CD4-positive, alpha-beta T cell treated with Interleukin-6 at 100 ng/mL for 8 hours (primary cell): ENCODE measurements at regions not wholly inside any gene's neighbourhood (a gene's known extent, or its start where the extent isn't known, plus 50 kb on each side); places are given as distances from the start of the nearest gene placed in this dataset.

Experiments
- DNase-seq: peaks from one replicate; pipeline ENCODE4 v3.0.0-alpha.2; 2020; ENCODE audit warnings: mixed read lengths, low spot score

DNA sequence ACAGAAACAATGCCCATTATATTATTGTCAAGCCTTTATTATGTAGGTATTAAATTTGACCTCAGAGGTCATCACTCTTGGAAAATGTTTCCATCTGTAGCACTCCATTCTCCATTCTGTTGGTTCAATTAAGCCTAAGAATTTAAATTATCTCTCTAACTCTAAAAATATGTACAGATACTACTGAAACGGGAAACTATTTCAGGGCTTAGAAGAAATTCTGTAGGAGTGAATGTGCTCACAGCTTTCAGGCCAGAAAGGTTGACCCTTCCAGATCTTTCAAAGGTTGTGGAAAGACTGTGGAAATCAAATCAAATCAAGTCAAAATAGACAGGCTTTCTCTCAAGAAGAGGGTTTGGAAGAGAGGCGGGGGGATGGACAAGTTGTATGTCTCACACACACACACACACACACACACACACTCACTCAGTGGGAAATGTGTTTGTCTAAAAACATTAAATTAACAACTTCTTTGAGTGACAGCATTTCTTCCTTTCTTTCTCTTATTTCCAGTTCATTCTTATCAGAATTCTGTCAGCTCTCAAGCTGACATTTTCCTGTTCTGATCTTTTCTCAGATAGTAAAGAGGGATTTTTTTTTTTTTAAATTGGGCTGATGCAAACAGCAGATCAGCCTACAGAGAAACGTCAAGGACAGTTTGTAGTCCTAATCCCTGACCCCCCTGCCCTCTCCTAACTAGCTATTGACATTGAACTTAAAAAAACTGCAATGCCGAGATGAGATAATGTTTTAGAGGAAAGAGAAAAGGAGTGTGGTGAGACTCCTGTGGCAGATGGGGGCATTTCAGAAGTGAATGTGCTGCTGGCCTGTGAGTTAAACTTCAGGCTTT lies 139.0 kb upstream of the ZFHX3 start:
- no peak for DNase-seq

DNA sequence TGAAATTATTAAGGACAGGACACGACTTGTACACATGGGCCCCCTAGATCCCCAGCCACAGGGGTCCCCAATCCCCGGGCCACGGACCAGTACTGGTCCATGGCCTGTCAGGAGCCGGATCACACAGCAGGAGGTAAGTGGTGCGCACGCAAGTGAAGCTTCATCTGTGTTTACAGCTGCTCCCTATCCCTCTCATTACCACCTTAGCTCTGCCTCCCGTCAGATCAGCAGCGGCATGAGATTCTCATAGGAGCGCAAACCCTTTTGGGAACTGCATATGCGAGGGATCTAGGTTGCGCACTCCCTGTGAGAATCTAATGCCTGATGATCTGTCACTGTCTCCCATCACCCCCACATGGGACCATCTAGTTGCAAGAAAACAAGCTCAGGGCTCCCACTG lies 137.8 kb upstream of the ZFHX3 start:
- no peak for DNase-seq

DNA sequence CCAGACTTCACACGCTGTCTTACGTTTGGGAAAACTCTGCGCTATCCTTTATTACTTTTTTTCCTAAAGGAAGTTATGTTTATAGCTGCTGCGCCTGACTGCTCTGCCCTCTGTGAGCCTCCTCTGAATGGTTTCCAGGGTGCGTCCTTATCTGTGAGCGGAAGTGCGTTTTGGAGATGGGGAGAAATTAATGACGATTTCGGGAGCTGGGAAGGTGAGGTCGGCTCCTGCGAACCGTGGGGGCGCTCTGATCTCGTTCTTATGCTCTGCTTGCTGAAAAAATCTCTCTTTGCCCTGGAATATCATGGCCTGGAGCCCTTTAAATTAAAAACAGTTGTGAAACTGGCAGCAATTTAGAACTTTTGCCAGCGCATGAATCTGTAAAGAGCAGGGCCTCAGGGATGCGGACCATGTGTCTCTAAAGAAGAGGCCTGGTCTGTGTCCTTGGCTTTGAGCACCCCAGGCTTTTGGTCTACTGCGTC lies 135.7 kb upstream of the ZFHX3 start:
- no peak for DNase-seq

DNA sequence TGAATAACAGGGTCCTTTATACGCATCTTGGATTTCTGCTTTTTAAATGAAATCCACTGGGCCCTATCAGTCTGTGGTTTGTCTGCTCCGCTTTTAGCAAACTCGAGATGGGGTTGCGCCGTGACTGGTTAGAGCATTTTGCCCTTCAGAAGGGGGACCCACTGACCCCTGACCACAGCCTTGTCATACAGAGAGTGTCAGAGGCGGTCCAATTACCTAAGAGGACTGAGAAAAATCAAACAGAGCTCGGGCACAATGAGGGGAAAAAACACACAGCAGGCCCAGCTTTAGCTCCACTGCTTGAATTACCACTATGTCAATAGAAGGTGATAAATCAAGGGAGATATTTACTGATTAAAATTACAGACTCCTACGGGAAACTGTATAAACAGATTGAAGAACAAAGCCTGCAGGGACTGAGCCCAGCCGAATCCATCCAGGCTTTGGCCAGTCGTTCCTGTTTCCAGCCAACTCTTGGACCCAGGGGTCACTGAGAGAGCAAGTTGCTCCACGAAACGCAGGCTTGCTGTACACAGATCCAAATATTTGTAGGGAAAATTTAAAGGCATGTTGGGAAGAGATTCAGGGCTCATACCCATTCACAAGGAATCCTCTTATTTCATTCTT lies 131.9 kb upstream of the ZFHX3 start:
- no peak for DNase-seq

GRCh38 chr16:73177729-73178295 lies 129.9 kb upstream of the ZFHX3 start:
- DNase-seq = no peak

- no peak for DNase-seq
Measured at GRCh38 chr16:73176577-73177013, 128.7 kb upstream of the ZFHX3 start.

GRCh38 chr16:73172973-73173709 lies 125.2 kb upstream of the ZFHX3 start:
- no peak for DNase-seq

- no peak for DNase-seq
Measured at GRCh38 chr16:73172241-73172972, 124.5 kb upstream of the ZFHX3 start.

DNA sequence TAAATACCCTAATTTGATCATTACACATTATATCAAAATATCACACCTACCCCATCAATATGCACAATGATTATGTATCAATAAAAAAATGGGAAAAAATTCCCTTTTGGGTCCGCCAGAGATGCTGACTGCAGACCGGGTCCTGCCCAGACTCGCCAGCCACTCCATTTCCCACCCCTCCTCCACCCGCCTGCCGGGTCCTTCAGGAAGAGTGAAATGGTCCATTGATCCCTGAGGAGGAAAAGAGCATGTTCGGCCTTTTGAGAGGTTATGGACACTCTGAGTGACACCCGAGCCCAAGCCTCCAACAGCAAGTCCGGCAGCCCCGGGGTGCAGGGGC lies 123.9 kb upstream of the ZFHX3 start:
- no peak for DNase-seq

- DNase-seq = no peak
Measured at GRCh38 chr16:73171380-73171779, 123.5 kb upstream of the ZFHX3 start.

- no peak for DNase-seq
Measured at GRCh38 chr16:73170612-73171038, 122.7 kb upstream of the ZFHX3 start.

- DNase-seq = no peak
Measured at GRCh38 chr16:73166947-73167550, 119.1 kb upstream of the ZFHX3 start.

DNA sequence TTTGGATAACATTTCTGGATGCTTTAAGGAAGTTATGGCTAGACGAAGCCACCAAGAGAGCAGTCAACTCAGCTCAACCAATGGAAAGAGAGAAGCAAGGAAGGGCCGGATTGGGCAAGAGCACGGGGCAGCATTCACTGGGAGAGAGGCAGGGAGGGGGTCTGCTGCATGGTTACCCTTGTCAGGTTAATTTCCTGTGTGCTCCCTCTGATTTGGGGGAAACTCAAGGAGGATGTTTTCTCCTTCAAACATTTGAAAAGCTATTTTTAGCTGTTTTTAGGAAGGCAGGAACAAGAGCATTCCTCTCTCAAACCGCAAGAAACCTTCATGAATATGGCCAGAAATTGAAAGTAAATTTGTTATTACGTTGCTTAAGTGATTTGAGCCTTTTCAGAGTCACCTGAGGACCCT lies 118.5 kb upstream of the ZFHX3 start:
- DNase-seq = no peak

GRCh38 chr16:73163238-73163815 lies 115.4 kb upstream of the ZFHX3 start:
- no peak for DNase-seq

GRCh38 chr16:73161977-73162376 lies 114.0 kb upstream of the ZFHX3 start:
- DNase-seq = no peak

GRCh38 chr16:73159296-73159695 lies 111.4 kb upstream of the ZFHX3 start:
- no peak for DNase-seq

DNA sequence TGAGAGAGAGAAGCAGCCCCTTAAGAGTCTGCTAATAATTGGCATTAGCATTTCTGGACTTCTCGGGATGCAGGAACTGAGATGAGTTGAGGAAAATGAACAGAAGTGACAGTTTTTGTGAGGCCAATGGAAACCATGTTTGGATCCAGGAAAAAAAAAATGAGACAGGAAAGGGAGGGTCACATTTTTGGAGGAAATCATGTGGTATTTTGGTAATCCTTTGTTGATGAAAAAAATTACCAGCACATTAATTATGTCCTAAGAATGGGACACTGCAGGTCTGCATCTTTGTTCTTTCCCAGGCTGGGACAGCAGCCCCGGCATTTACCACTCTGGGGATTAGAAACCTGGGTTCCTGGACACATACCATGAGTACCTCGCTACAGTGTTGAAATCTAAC lies 109.9 kb upstream of the ZFHX3 start:
- no peak for DNase-seq

DNA sequence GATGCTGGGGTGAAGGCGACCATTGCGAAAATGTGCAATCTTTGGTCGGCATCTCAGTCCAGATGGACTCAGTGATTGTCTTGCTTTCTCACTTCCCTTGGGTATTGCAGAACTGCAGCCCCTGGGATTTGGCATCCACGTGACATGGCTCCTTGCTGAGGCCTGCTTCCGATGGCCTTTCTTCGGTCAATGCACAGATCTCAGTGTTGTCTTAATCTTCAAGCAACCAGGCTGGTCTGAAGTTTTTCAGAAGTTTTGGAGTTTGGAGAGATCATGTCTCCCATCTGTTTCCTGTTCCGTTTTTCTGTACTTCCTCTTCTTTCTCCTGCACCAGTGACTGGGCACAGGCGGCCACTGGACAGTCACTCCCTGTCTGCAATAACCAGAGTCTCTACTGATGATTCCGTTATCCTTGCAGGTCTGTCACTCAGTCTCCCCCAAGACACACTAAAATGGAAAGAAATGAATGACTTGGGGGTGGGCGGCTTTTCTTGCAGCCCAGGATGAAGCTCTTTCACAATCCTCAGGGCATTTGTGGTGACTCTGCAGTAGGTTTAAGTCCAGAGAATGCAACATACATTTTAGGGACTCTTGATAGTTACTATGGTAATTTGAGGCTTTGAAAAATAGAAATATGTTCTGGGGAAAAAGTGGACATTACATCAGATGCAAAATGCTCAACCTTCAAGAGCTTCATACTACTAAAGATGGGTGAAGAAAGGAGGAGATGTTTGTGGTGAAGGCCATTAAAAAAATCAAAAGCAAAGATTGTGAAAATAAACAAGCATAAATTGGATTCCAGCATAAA lies 106.3 kb upstream of the ZFHX3 start:
- DNase-seq = no peak

DNA sequence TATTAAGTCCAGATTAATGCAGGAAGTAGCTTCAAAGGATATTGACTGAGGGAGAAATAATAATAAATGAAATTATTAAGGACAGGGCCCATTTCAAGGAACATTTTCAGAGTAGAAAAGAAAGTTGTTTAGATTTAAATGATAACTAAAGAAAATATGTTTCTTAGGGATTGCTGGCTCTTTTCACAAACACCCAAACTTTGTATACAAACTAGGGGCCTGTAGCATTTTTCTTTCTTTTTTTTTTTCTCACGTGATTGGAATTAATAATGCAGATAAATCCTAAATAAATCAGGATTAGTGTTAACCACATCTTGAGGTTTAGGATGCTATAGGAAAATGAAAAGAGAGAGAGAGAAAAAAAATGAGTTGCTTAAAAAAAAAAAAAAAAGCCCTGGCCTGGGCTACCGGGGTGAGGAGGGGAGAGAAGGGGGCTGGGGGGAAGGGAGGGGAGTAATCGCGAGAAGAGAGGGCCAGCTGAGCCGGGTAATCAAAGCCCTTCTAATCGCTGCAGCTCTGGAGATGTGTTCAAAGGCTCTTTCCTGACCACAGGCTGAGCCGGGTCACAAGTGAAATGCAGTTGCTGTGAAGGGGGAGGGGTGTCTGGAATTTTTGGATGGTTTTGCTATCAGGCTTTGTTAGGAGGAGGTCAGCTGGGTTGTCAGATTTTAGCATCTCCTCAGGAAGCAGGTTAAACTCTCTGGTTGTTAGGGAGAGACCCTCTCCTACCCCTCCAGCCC lies 104.6 kb upstream of the ZFHX3 start:
- DNase-seq = no peak
